Loucy (cell line): ENCODE measurements at regions not wholly inside any gene's neighbourhood (a gene's known extent, or its start where the extent isn't known, plus 50 kb on each side); places are given as distances from the start of the nearest gene placed in this dataset.

Experiments
- EZH2phosphoT487 ChIP-seq: fragments of 200-600 bp; IDR thresholded peaks from 2 replicates; pipeline ENCODE4 v1.6.1; 2018; ENCODE audit warnings: antibody characterized with exemption, mild to moderate bottlenecking, moderate library complexity, borderline replicate concordance
- TF ChIP-seq, protein P1 (sequence below): fragments of 200-600 bp; sonication (generic); conservative IDR thresholded peaks from 2 replicates; pipeline ENCODE4 v1.5.1; 2014; ENCODE audit warnings: mild to moderate bottlenecking, antibody characterized with exemption, low read length

GRCh38 chr3:182366746-182367145 is 426.6 kb upstream of the ATP11B start:
- TF ChIP-seq, protein P1, sequence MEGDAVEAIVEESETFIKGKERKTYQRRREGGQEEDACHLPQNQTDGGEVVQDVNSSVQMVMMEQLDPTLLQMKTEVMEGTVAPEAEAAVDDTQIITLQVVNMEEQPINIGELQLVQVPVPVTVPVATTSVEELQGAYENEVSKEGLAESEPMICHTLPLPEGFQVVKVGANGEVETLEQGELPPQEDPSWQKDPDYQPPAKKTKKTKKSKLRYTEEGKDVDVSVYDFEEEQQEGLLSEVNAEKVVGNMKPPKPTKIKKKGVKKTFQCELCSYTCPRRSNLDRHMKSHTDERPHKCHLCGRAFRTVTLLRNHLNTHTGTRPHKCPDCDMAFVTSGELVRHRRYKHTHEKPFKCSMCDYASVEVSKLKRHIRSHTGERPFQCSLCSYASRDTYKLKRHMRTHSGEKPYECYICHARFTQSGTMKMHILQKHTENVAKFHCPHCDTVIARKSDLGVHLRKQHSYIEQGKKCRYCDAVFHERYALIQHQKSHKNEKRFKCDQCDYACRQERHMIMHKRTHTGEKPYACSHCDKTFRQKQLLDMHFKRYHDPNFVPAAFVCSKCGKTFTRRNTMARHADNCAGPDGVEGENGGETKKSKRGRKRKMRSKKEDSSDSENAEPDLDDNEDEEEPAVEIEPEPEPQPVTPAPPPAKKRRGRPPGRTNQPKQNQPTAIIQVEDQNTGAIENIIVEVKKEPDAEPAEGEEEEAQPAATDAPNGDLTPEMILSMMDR = no peak
- TF ChIP-seq EZH2phosphoT487 = no peak
